NCI-H2196 treated with DMSO at 0.1 percent for 48 hours (cell line): ENCODE measurements at regions not wholly inside any gene's neighbourhood (a gene's known extent, or its start where the extent isn't known, plus 50 kb on each side); places are given as distances from the start of the nearest gene placed in this dataset.
"Not testable (repeated sequence)": the region's sequence is repeated elsewhere in the genome, so short reads cannot be mapped to it uniquely, and the experiment has no call there.

Experiments
- DNase-seq: peaks from one replicate; lab custom pipeline; 2025; ENCODE audit not compliant: unreplicated experiment; lab: John Stamatoyannopoulos, UW

DNA sequence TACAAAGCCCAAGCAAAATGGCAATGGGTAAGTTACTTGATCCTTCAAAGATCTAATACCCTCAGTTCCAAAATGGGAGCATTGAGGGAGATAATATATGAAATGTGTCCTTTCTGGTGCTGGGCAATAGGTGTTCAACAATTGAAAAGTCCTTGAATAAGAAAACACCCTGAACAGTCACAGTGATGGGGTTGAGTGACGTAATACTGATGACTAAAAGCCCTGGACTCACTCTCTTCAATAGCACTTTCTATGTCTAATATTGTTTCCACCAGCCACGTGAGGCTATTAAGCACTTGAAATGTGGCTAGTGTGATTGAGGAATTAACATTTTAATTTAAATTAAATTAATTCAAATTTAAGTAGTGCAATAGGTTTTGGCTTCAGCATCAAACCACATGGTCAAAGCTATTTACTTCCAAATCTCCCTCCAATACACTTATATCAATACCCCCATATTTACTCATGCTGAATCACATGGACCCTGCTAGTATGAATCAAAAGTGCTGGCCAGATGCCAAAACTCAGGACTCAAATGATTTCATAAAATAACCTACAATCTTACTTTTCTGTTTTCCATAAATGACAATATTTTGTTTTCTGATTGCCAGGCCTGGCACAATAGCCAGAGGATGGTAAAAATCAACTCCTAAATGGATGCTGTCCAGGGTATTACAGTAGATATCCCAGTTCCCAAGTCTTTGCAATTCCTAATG is 516.2 kb downstream of the HAPSTR1 start:
- DNase-seq, result no peak

DNA sequence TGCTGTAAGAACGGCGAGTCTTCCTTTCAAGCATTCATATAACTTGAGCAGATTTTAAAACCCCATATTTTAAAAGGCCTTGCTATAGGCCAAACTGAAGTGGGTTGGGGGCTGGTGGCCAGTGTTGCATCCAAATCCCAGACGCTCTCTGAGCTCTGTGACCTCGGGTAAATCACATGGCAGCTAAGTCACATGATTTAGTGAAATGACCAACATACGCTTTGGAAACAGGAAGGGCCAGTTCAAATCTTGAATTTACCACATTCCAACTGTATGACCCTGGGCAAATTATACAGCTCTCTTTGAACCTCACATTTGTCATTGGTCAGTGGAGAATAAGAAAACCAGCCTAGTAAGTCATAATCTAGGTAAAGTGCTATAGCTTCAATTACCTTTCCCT is 519.3 kb downstream of the HAPSTR1 start:
- no peak for DNase-seq

DNA sequence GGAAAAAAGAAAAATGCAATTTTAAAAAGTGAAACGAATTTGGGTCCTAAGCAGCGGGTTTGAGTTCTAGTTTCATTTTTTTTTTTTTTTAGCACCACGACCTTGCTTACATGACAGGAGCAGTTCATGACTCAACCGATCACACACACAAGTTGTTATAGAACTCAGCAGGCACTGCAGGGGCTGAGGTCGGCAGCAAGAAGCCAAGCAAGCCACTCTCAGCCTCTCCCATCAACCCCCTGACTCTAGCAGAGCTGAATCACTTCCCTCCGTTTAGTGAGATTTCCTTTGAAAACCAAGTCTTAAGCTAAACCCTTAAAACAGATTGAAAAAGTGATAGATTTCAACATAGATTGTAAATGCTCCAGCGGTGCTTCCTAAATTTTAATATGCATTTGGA is 520.8 kb downstream of the HAPSTR1 start:
- DNase-seq, result no peak

GRCh38 chr16:9614389-9614788 is 522.9 kb downstream of the HAPSTR1 start:
- DNase-seq, result no peak

DNA sequence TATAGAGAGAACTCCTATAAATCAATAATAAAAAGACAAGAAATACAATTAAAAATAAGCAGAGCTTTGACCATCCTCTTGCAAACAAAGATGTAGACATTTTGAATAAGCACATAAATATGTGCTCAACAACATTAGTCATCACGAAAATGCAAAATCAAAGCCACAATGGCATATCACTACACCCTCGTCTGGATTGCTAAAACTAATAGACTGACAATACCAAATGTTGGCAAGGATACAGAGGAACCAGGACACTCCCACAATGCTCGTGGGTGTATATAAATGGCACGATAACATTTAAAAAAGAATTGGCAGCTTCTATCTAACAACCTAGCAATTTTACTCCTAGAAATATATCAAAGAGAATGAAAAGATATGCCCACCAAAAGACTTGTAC is 530.8 kb downstream of the HAPSTR1 start:
- no peak for DNase-seq

- DNase-seq, result no peak
Observed at GRCh38 chr16:9625122-9625521, 533.7 kb downstream of the HAPSTR1 start.

DNA sequence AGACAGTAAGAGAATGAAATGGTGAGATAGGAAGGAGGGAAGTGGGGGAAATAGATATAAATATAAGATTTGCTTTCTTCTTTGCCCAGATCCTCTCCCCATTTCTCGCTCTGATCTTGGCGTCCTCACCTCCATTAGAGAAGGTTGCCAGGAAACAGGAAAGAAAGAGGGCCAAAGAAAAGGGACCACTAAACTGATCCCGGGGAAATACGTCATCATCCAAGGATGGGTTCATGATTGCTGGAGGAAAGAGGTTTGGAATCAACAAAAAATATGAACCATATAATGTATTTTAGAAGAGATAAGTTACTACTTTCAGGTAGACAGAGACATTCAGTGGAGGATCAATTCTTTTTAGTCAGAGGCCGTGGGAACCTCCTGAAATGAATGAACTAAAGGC is 536.0 kb downstream of the HAPSTR1 start:
- no peak for DNase-seq

DNA sequence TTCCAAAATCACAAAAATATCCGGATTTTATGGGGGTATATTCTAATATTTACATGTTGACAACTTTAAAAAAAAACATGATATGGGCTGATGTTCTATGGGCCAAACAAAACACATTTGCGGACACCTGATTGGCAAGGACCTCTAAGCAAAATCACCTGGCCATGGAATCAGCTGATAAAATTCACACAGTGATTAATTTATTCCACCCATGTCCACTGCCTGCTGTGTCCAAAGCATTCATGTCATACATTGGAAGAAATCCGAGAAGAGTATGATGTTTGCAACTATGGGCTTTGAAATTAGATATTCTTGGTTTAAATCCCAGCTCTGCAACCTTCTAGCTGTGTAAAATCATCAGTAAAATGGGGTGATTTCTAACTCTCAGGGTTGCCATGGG is 538.7 kb downstream of the HAPSTR1 start:
- DNase-seq, result no peak

GRCh38 chr16:9630985-9631384 is 539.5 kb downstream of the HAPSTR1 start:
- DNase-seq, result no peak

DNA sequence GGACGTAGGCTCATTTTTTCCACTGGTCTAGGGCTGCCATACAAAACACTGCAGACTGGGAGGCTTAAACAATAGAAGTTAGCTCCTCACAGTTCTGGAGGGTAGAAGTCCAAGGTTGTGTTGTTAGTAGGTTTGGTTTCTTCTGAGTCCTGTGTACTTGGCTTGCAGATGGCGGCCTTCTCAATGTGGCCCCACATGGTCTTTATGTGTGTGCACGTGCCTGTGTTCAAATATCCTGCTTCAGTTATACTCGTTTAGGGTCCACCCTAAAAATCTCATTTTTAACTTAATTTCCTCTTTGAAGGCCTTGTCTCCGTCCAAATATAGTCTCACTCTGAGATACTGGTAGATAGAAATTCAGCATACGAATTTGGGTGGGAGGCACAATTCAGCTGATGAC is 542.4 kb downstream of the HAPSTR1 start:
- no peak for DNase-seq

DNA sequence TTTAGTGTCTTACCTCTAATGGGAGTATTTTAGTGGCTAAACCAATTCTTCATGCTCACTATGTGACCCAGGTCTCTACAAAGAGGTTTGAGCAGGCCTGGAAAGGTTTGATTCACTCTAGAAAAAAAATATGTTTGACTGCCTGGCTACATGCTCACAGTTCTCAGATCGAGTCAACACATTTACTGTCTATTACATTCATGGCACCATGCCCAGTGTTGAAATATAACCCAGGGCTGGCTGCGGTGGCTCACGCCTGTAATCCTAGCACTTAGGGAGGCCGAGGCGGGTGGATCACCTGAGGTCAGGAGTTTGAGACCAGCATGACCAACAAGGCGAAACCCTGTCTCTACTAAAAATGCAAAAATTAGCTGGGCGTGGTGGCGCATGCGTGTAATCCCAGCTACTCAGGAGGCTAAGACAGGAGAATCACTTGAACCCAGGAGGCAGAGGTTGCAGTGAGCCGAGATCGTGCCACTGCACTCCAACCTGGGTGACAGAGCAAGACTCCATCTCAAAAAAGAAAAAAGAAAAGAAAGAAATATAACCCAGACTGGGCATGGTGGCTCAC is 543.8 kb downstream of the HAPSTR1 start:
- not testable (repeated sequence) for DNase-seq

- DNase-seq, result no peak
Observed at GRCh38 chr16:9644258-9644657, 538.0 kb downstream of the GRIN2A start.

DNA sequence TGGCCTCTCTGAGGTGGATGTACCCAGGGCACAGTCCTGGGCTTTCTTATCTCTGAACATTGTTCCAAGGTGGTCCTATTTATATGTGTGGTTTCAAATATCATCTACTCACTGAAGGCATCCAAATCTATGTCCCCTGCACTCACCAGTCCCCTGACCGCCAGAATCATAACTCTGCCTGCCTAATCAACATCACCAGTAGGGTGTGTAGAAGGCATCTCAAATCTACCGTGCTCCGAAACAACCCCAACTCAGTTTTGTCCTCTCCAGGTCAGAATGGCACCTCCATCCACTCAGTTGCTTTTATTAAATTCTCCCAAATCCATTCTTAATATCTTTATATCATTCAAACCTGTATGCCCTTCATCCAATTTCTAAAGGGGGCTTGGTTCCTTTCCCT is 536.3 kb downstream of the GRIN2A start:
- no peak for DNase-seq

GRCh38 chr16:9647981-9648701 is 534.1 kb downstream of the GRIN2A start:
- DNase-seq, result no peak

DNA sequence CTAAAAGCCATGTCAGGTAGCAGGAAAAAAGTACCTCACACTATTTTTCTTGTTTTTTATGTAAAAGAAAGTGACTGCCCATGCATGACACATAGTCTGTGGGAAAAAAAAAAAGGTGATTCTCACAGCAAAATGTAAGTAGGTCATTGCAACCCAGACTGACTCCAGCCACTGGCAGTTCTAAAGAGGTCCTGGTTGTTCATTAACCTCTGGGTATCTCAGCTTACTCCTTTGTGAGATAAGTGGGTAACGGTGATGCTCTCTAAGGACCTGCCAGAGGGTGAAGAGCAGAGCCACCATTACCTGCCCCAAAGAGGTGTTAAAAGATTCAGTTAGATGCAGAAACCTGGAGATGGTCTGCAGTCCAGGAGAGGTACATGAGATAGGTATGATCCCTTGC is 531.9 kb downstream of the GRIN2A start:
- no peak for DNase-seq

DNA sequence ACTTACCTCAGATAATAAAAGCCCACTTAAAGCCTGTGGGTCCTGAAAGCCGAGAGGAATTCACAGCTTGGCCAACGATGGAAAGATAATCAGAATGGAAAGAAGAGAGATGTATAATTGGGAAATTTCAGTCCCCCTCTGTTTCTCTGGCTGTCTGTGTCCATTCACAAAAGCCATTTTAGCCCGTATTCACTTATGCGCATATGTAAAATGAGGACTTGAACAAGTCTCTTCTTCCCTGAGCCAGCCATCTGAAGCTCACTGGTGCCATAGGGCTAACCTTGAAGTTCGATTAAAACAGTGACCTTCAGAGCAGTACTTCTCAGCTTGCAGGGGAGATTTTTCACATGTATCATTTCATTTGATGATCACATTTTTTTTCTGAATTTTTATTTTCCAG is 527.2 kb downstream of the GRIN2A start:
- no peak for DNase-seq

- DNase-seq, result no peak
Observed at GRCh38 chr16:9657641-9658040, 524.6 kb downstream of the GRIN2A start.

GRCh38 chr16:9658164-9658563 is 524.1 kb downstream of the GRIN2A start:
- DNase-seq, result no peak

- no peak for DNase-seq
Observed at GRCh38 chr16:9658586-9658985, 523.6 kb downstream of the GRIN2A start.

- no peak for DNase-seq
Observed at GRCh38 chr16:9660898-9661297, 521.3 kb downstream of the GRIN2A start.

GRCh38 chr16:9661336-9662017 is 520.8 kb downstream of the GRIN2A start:
- DNase-seq, result no peak

GRCh38 chr16:9663588-9663987 is 518.6 kb downstream of the GRIN2A start:
- no peak for DNase-seq
